Neural cell (in vitro differentiated cells): ENCODE measurements at regions not wholly inside any gene's neighbourhood (a gene's known extent, or its start where the extent isn't known, plus 50 kb on each side); places are given as distances from the start of the nearest gene placed in this dataset.

Source experiments
- CTCF ChIP-seq: fragments of 450-650 bp; IDR thresholded peaks from 2 replicates; pipeline ENCODE4 v1.5.1; 2014; ENCODE audit warnings: antibody characterized with exemption, mild to moderate bottlenecking, moderate library complexity; ENCODE audit not compliant: poor library complexity, severe bottlenecking
- MXI1 ChIP-seq: fragments of 450-650 bp; conservative IDR thresholded peaks from 2 replicates; pipeline ENCODE4 v1.6.1; 2014; ENCODE audit warnings: antibody characterized with exemption, mild to moderate bottlenecking; ENCODE audit not compliant: poor library complexity, severe bottlenecking
- POLR2AphosphoS5 ChIP-seq: IDR thresholded peaks from 2 replicates; pipeline ENCODE4 v1.6.1; 2012

GRCh38 chr1:76695535-76695934, 171.7 kb upstream of the ST6GALNAC5 start:
- TF ChIP-seq CTCF, result no peak
- no peak for TF ChIP-seq MXI1
- TF ChIP-seq POLR2AphosphoS5, result no peak
